Brain microvascular endothelial cell (primary cell): ENCODE measurements at regions not wholly inside any gene's neighbourhood (a gene's known extent, or its start where the extent isn't known, plus 50 kb on each side); places are given as distances from the start of the nearest gene placed in this dataset.

Experiments
- DNase-seq: peaks from one replicate; pipeline ENCODE4 v3.0.0-alpha.2; 2020
- H3K27ac ChIP-seq: fragments of 250-450 bp; sonication (Bioruptor Pico); 2 replicates; pipeline ENCODE4 v1.5.1; 2020; ENCODE audit warnings: mild to moderate bottlenecking, moderate library complexity
- H3K27me3 ChIP-seq: fragments of 250-450 bp; sonication (Bioruptor Pico); replicated peaks from 2 replicates; pipeline ENCODE4 v1.5.1; 2020; ENCODE audit warnings: mild to moderate bottlenecking
- H3K36me3 ChIP-seq: fragments of 250-450 bp; sonication (Bioruptor Pico); replicated peaks from 2 replicates; pipeline ENCODE4 v1.5.1; 2020; ENCODE audit warnings: mild to moderate bottlenecking
- H3K4me3 ChIP-seq: 2 replicates; pipeline ENCODE4 v1.5.1; 2011; ENCODE audit warnings: low read depth, mild to moderate bottlenecking, control low read depth, low read length, moderate library complexity
- in situ Hi-C: cut with HindIII; loops from 2 replicates; pipeline ENCODE4 v1.10.0; 2017; ENCODE audit warnings: low sequenced_read_pairs, low pct_ligation_motif_present
- TF ChIP-seq, protein P1 (sequence below): IDR thresholded peaks from 2 replicates; pipeline ENCODE4 v1.5.1; 2011; ENCODE audit warnings: low read depth, mild to moderate bottlenecking, moderate library complexity, low read length, control low read depth, inconsistent platforms; ENCODE audit errors: missing control alignments

- Histone ChIP-seq H3K27me3 (no peaks in the 10 kb centered on the region), H3K36me3 (no peaks in the 10 kb centered on the region), H3K4me3 (no peak overlapping the region), H3K27ac (no peak overlapping the region)
- DNase-seq = no peak
- TF ChIP-seq, protein P1, sequence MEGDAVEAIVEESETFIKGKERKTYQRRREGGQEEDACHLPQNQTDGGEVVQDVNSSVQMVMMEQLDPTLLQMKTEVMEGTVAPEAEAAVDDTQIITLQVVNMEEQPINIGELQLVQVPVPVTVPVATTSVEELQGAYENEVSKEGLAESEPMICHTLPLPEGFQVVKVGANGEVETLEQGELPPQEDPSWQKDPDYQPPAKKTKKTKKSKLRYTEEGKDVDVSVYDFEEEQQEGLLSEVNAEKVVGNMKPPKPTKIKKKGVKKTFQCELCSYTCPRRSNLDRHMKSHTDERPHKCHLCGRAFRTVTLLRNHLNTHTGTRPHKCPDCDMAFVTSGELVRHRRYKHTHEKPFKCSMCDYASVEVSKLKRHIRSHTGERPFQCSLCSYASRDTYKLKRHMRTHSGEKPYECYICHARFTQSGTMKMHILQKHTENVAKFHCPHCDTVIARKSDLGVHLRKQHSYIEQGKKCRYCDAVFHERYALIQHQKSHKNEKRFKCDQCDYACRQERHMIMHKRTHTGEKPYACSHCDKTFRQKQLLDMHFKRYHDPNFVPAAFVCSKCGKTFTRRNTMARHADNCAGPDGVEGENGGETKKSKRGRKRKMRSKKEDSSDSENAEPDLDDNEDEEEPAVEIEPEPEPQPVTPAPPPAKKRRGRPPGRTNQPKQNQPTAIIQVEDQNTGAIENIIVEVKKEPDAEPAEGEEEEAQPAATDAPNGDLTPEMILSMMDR = no peak
- in situ Hi-C loops = no loop called here
These were observed 263.2 kb downstream of the TECRL start for GRCh38 chr4:64146030-64146429.

DNA sequence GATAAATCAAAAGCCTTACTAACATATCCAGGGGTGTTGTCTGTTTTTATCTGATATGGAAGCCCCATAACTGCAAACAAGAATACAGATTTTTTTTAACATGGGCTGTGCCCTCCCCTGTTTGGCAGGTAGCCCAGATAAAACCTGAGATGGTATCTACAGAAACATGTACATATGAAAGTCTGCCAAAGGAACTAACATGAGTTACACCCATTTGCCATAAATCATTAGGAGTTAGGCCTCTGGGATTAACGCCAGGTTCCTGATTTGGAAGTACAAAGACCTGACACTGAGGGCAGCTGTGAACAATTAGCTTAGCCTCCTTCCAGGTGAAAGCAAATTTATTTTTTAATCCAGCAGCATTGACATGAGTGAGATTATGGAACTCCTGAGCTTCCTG, 264.3 kb downstream of the TECRL start:
- Histone ChIP-seq H3K36me3 (no peaks in the 10 kb centered on the region), H3K27ac (no peak overlapping the region), H3K27me3 (no peaks in the 10 kb centered on the region), H3K4me3 (no peak overlapping the region)
- in situ Hi-C loops = no loop called here
- no peak for DNase-seq
- TF ChIP-seq, protein P1 = no peak

DNA sequence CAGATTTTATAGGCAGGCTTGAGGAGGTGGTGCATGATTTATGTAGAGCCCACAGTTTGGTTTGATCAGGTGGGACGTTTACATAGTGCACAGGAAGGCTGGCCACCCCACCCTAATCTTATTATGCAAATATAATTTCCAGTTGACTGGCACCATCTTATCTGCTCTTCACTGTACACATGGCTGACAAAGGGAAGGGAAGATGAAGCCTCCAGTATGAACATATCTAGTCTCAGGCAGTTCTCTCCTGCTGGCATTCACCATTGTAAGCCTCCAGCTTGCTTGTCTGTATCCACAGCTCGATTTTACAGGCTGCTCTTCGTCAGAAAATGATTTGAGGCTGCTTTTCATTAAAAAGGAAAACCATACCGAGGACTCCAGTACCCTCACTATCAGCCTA, 278.3 kb downstream of the TECRL start:
- Histone ChIP-seq H3K36me3 (no peaks in the 10 kb centered on the region), H3K27me3 (no peaks in the 10 kb centered on the region), H3K4me3 (no peak overlapping the region), H3K27ac (no peak overlapping the region)
- TF ChIP-seq, protein P1 = no peak
- no peak for DNase-seq
- in situ Hi-C loops = no loop called here

DNA sequence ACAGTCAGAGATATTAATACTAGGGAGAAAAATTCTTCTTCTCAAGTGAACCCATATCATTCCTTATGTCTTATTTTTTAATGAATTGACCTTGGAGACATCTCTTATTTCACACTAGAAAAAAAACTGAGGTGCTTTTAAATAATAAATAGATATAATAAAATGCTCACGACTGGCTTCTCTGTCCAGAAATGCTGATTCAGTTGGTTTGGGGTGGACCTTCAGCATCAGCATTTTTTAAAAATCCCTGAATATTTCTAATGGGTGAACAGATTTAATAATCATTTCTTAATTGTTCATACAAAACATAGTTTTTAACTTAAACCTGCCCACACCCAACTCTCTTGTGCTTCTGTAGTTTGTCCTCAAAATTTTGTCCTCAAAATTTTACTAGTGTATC, 283.9 kb downstream of the TECRL start:
- in situ Hi-C loops = no loop called here
- Histone ChIP-seq H3K27ac (no peak overlapping the region), H3K36me3 (no peaks in the 10 kb centered on the region), H3K4me3 (no peak overlapping the region), H3K27me3 (no peaks in the 10 kb centered on the region)
- TF ChIP-seq, protein P1 = no peak
- no peak for DNase-seq

DNA sequence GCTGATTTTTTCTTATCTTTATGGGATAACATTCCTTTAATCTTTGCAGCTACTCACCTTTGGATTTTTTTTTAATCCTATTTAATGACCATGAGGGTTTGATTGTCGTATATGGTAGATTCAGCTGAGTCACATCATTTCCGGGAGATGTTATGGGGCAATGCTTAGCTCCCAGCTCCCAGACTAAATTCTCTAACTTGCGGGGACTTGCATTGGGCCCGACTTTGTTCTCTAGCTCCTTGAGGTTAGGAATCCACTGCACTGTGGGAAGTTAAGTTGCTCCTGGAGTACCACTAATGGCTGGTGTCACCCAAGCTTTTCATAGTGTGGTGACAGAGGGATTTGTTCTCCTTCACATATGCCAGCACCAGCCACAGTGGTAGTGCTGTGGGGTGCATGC, 287.4 kb downstream of the TECRL start:
- H3K4me3 ChIP-seq = no peak overlapping the region
- TF ChIP-seq, protein P1 = no peak
- in situ Hi-C loops = no loop called here
- no peaks in the 10 kb centered on the region for H3K36me3 ChIP-seq
- H3K27ac ChIP-seq = no peak overlapping the region
- no peaks in the 10 kb centered on the region for H3K27me3 ChIP-seq
- DNase-seq = no peak

DNA sequence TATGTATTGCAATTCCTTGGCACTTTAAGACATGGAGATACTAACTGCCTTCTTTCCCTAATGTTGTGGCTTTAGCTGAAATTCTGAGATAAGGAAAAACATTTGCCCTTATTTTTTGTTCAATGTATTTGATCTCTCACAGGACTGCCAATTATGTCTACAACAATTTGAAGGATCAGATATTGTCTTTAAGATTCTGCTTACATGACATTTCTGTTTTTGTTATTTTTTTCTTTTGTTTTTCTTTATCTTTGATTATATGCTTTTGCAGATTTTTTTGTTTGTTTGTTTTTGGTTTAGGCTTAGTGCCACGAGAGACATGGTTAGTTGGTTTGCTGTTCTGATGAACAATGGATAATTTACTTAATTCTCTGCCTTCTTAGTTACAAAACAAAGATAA, 303.3 kb downstream of the TECRL start:
- Histone ChIP-seq H3K36me3 (no peaks in the 10 kb centered on the region), H3K27ac (no peak overlapping the region), H3K27me3 (no peaks in the 10 kb centered on the region), H3K4me3 (no peak overlapping the region)
- TF ChIP-seq, protein P1 = no peak
- in situ Hi-C loops = no loop called here
- DNase-seq = no peak
